Erythroblast (primary cell): ENCODE measurements at regions not wholly inside any gene's neighbourhood (a gene's known extent, or its start where the extent isn't known, plus 50 kb on each side); places are given as distances from the start of the nearest gene placed in this dataset.

ENCODE experiments used
- GATA1 ChIP-seq: IDR thresholded peaks from 2 replicates; pipeline ENCODE4 v1.6.1; 2011; ENCODE audit warnings: low read depth, mild to moderate bottlenecking, control low read depth, low read length, moderate library complexity
- POLR2A ChIP-seq: IDR thresholded peaks from 2 replicates; pipeline ENCODE4 v1.6.1; 2011; ENCODE audit warnings: mild to moderate bottlenecking, low read length

DNA sequence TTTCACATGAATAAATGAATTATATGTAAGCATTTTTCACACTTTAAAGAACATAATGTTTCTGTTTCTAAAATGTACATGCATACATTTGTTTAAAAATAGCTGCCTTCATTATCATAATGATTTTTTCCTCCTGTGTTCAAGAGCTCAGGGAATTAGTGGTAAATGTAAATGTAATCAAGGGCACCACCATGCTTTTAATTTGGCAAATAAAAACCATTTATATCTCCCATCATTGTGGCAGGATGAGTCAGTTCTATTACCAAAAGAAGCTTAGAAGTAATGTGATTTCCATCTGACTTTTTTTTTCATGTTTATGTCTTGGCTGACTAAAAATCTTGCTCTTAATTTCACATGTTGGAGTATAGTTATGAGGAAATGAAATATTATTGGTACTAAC is 176.1 kb downstream of the GXYLT1 start:
- TF ChIP-seq GATA1, result no peak
- no peak for TF ChIP-seq POLR2A
